ENCODE measurements at regions not wholly inside any gene's neighbourhood (a gene's known extent, or its start where the extent isn't known, plus 50 kb on each side); places are given as distances from the start of the nearest gene placed in this dataset.
"Not testable (repeated sequence)": the region's sequence is repeated elsewhere in the genome, so short reads cannot be mapped to it uniquely, and the experiment has no call there.

- DNase-seq (ENCODE audit: low spot score): no peak
These were observed 164.4 kb upstream of the NAMPT start for GRCh38 chr7:106448992-106449859.

GRCh38 chr7:106448346-106448991 is 163.7 kb upstream of the NAMPT start:
- no peak for DNase-seq (ENCODE audit: low spot score)

DNA sequence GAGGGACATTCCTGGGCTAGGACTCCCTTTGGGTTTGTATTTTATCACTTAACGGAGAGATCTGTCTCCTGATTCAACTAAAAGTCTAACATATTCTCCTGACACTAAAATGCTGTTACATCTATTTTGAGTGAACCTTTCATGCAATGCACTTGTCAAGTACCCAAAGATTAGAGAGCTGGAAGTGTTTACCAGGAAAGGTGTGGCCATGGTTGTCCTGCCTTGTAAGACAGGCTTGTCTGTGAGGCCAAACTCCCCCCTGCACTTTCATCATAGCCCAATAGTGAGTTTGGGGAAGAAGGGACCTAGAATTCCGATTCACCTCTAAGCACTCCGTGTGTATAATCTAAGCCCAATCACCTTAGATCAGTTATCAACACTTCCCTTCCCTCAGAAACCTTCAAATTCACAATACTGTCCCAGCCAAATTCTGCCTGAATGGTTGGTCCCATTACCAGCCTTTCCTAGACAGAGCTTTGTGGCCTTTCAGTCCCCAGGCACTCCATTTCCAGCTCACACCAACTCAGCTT is 162.6 kb upstream of the NAMPT start:
- no peak for DNase-seq (ENCODE audit: low spot score)

DNA sequence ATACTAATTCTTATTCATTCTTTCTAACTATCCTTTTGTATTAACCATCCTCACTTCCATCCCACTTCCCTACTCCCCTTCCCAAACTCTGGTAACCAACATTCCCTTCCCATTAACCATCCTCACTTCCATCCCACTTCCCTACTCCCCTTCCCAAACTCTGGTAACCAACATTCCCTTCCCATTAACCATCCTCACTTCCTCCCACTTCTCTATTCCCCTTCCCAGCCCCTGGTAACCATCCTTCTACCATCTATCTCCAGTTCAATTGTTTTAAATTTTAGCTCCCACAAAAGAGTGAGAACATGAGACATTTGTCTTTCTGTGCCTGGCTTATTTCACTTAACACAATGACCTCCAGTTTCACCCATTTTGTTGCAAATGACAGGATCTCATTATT is 160.6 kb upstream of the NAMPT start:
- not testable (repeated sequence) for DNase-seq (ENCODE audit: low spot score)

- no peak for DNase-seq (ENCODE audit: low spot score)
These were observed 159.4 kb upstream of the NAMPT start for GRCh38 chr7:106444068-106444655.

DNA sequence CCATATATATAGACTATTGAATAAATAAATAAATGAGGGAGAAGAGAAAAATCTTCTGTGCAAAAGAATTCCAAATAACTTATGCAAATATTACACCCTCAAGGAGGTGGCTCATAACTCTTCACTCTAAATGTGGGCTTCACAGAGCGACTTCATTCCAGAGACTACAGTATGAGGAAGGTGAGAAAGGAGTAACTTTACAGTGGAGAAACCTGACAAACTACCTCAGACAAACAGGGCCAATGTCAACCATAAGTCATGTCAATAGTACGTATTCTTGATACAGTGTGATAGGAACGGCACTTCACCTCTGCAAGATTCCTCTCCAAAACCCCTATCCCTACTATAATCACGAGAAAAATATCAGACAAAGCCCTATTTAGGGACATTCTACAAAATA is 158.4 kb upstream of the NAMPT start:
- DNase-seq (ENCODE audit: low spot score): no peak

DNA sequence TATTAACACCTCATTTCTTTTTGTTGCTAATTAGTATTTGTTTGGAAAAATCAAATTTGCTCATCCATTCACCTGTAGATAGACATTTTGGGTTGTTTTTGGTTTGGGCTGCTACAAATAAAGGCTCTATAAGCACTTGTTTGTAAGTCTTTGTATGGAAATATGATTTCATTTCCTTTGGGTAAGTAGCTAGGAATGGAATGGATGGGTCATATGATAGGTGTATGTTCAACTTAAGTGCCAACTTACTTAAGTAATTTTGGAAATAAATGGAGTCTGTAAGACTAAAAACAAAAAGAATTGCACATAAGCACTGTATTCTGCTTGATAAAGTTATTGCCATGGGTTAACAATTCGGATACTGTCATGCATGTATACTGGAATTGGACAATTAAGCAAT is 157.7 kb upstream of the NAMPT start:
- DNase-seq (ENCODE audit: low spot score): no peak

- not testable (repeated sequence) for DNase-seq (ENCODE audit: low spot score)
These were observed 156.6 kb upstream of the NAMPT start for GRCh38 chr7:106441343-106441742.

GRCh38 chr7:106436933-106437332 is 152.2 kb upstream of the NAMPT start:
- not testable (repeated sequence) for DNase-seq (ENCODE audit: low spot score)

GRCh38 chr7:106433377-106433776 is 148.6 kb upstream of the NAMPT start:
- no peak for DNase-seq (ENCODE audit: low spot score)

DNA sequence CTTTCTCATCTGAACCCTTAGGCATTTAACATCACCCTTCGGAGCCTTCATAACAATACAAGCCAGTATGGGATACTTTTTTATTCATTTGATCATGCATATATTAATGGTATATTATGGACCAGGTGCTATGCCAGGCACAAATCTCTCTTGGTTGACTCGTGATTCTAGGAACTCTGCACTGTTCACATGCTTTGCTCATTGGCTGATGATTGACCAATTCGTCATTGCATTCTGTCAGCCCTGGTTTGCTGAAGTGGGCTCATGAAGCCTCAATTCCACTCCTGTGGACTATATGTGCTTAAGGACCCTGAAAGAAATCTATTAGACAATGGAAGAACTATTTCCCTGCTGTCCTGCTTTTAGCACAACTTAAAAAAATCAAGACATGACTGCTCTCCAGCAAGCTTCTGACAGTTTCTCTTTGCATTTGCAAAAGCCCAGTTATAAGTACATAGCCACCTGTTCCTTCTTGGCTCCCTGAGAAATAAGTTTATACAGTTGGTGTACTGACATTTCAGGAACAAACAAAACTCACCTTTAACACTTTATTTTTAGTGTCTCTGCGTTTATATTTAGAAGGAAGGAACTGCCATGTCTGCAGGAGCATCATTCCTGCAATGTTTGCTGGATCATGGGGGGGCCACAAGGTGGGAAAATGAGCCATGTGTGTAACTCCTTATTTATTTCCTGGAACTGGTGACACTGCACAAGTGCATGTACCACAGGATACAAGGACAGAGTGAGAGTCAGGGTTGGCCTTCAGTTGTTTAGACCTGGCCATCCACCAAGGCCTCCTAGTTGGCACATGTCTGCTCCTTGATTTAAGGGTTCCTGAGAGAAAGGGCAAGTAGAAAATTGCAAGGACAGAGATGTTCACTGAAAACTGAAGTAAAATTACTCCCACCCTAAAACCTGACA is 146.0 kb upstream of the NAMPT start:
- DNase-seq (ENCODE audit: low spot score): no peak

DNA sequence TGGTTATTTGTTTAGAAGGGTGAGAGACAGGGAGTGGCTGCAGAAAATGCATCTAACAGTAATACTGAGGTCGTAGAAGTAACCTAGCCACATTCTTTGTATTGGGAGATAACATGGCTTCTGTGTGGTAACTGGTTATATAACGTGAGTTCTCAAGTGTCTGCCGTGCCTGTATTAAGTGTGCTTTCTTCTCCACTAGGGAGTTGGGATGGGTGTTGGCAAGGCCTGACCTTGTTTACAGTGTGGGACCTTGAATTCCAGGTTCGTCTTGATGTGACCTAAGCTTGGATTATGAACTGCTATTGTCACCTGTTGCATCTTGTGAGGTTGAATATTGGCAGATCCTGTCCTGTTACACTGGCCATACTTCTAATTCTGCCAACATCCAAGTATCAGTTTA is 145.3 kb upstream of the NAMPT start:
- no peak for DNase-seq (ENCODE audit: low spot score)

GRCh38 chr7:106426803-106427202 is 142.0 kb upstream of the NAMPT start:
- DNase-seq (ENCODE audit: low spot score): no peak

DNA sequence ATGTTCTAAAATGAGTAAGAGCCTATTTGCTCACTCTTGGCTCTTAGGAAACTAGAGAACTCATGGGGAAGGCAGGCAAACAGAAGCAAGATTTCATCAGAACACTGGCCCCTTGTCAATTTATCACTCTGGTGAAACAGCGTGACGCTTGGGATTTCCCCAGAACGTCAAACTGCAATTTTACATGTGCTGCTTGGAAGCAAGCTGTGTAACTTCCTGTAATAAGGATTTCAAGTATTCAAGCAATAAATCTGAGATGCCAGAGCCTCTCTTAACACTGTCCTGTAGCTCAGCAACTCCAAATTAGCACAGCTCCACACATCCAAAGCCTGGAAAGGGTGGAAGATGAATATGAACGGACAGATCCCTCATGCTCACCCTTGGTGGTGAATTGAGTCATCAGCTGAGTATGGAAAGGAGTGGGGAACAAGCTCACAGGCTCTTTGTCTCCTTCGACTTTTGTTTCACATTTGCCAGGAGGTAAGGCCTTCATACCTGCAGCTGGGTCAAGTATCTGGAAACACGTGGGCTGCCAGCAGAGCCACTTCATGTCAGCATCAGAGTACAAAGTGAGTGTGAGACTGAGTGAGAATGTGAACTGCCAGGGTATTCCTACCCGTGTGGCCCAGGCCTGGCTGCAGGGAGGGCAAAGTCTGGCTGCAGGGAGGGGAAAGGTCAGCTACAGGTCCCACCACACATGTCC is 140.4 kb upstream of the NAMPT start:
- peak; percentile 92 for DNase-seq (ENCODE audit: low spot score)

- DNase-seq (ENCODE audit: low spot score): no peak
These were observed 139.8 kb upstream of the NAMPT start for GRCh38 chr7:106424476-106425016.

DNA sequence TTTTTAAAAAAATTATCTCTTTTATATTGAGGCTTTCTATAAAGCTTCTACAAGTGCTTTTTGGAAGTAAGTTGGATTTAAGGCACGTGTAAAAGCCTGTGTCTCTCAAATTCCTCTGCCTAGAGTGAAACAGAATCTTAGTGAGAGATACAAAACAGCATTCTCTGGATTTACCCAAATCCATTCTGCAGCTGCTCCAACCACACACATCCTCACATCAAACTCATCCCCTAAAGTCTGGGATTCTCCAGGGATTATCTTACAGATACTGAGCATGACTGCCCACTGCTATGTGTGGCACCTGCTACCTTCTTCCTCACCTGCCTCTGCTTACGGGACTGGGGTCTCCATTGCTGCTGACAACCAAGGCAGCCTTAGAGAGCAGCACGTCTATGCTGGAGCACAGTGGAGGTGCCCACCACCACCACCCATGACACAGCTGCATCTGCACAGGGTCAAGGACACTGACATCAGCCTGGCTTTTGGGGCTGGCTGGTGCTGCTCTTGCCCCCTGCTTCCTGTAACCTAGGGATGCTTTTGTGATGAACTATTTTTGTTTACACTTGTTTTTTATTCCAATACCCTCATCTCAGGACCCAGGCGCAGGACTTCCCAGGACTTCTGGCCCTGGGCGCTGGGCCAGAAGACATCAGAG is 139.2 kb upstream of the NAMPT start:
- DNase-seq (ENCODE audit: low spot score): no peak

DNA sequence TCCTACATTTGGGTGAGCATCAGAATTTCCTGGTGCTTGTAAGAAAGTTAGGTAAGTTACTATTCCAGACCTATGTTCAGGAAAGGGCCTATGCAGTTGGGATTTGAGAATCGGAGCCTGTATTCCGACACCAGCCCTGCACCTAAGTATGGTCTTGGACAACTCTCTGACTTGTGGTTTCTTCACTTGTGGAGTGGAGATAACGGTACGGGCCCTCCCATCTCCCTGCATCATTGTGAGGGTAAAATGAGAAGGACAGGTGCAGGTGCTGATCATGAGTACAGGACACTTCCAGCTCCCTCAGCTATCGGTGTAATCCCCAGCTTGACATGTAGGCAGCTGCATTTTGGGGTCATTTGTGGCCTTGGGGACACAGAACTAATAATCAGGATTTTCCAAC is 138.3 kb upstream of the NAMPT start:
- DNase-seq (ENCODE audit: low spot score): no peak

DNA sequence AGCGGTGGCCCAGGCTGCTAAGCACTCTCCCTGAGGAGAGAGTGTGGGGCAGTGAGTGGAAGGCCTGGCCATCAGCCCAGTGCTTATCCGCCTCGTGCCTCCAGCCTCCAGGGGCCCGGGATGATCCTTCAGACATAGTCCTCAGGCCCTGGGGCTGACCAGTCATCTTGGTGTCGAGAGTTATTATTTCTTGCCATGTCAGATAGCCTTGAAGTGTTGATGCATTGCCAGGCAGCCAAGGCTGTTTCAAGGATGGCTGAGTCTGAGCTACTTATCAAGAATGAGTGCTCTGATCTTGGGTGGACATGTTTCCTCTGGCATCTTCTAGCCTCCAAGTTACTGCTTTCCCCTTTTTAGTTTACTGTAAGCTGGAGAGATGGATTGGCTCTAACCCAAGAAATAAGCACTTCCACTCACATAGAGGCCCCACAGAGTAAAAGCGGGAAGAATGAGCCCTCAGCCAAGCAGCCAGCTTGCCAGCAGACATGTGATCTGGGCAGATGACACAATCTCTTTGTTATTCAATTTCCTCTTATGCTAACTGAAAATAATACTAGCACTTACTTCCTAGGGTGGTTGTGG is 136.5 kb upstream of the NAMPT start:
- peak; percentile 74 for DNase-seq (ENCODE audit: low spot score)

GRCh38 chr7:106420736-106421135 is 136.0 kb upstream of the NAMPT start:
- DNase-seq (ENCODE audit: low spot score): no peak

GRCh38 chr7:106420210-106420609 is 135.4 kb upstream of the NAMPT start:
- no peak for DNase-seq (ENCODE audit: low spot score)

All from AG08395 (cell line).